H1 (cell line): ENCODE measurements at regions not wholly inside any gene's neighbourhood (a gene's known extent, or its start where the extent isn't known, plus 50 kb on each side); places are given as distances from the start of the nearest gene placed in this dataset.

Experiments used
- CTCF ChIA-PET: fragments of 300-600 bp; sonication (Branson Sonifier 250); formaldehyde crosslinking; loops from one replicate; lab custom pipeline; 2021; ENCODE audit not compliant: partially characterized antibody; lab: Charles Lee
- POLR2A ChIA-PET: fragments of 300-600 bp; sonication (Branson Sonifier 250); formaldehyde crosslinking; loops from one replicate; lab custom pipeline; 2021; ENCODE audit warnings: inconsistent platforms; ENCODE audit not compliant: partially characterized antibody; lab: Charles Lee
- DNase-seq, 2 experiments: peaks; one replicate each; pipeline versions ENCODE4 v3.0.0 to v3.0.0-alpha.2; 2010 to 2022; ENCODE audit warnings: low spot score in 2 of 2, low read depth in 1 of 2, mixed read lengths in 1 of 2
- FAIRE-seq: peaks from 2 replicates; lab custom pipeline; 2011; peaks lifted over from hg19 to GRCh38; lab: Jason Lieb, UNC
- H2AFZ ChIP-seq: 2 replicates; pipeline ENCODE4 v1.8.1; 2012; ENCODE audit warnings: low read length, inconsistent platforms
- H2AK5ac ChIP-seq: 2 replicates; pipeline ENCODE4 v1.6.1; 2013; ENCODE audit warnings: low read depth, low read length
- H2BK120ac ChIP-seq: replicated peaks from 2 replicates; pipeline ENCODE3; 2013; ENCODE audit warnings: low read depth, low read length, inconsistent platforms
- H2BK12ac ChIP-seq: 2 replicates; pipeline ENCODE4 v1.6.1; 2013; ENCODE audit warnings: low read depth, low read length
- H2BK15ac ChIP-seq: 2 replicates; pipeline ENCODE4 v1.6.1; 2013; ENCODE audit warnings: low read length
- H2BK20ac ChIP-seq: 2 replicates; pipeline ENCODE4 v1.6.1; 2013; ENCODE audit warnings: low read length
- H2BK5ac ChIP-seq: 2 replicates; pipeline ENCODE4 v1.6.1; 2013; ENCODE audit warnings: low read depth, low read length
- H3K14ac ChIP-seq: 2 replicates; pipeline ENCODE4 v1.6.1; 2013; ENCODE audit warnings: inconsistent platforms; ENCODE audit not compliant: insufficient read length
- H3K18ac ChIP-seq: 2 replicates; pipeline ENCODE4 v1.6.1; 2013; ENCODE audit warnings: low read length; ENCODE audit errors: extremely low read depth
- H3K23ac ChIP-seq: 2 replicates; pipeline ENCODE4 v1.6.1; 2013; ENCODE audit warnings: inconsistent platforms; ENCODE audit not compliant: insufficient read length
- H3K23me2 ChIP-seq: 2 replicates; pipeline ENCODE4 v1.6.1; 2013; ENCODE audit warnings: low read depth, low read length
- H3K27ac ChIP-seq: 2 replicates; pipeline ENCODE4 v1.6.1; 2011; ENCODE audit warnings: low read depth, low read length, inconsistent platforms
- H3K27me3 ChIP-seq, 4 experiments: replicated peaks in 1 of 4; 1 replicate in 1 of 4; 2 replicates in 3 of 4; pipeline versions ENCODE4 v1.6.1 to v1.8.1; 2011 to 2013; ENCODE audit warnings: low read length in 3 of 4, mild to moderate bottlenecking in 3 of 4, inconsistent platforms in 2 of 4, mixed read lengths in 2 of 4, moderate library complexity in 1 of 4; ENCODE audit not compliant: control insufficient read depth in 3 of 4, insufficient read depth in 3 of 4; ENCODE audit errors: extremely low read depth in 1 of 4
- H3K36me3 ChIP-seq, 4 experiments: 2 replicates each; pipeline versions ENCODE4 v1.6.1 to v1.8.1; 2011 to 2013; ENCODE audit warnings: mild to moderate bottlenecking in 4 of 4, low read length in 3 of 4, moderate library complexity in 2 of 4, control low read depth in 1 of 4, inconsistent platforms in 1 of 4; ENCODE audit not compliant: insufficient read depth in 4 of 4, control insufficient read depth in 2 of 4
- H3K4ac ChIP-seq: replicated peaks from 2 replicates; pipeline ENCODE3; 2013; ENCODE audit warnings: low read length, low read depth, mixed read lengths, inconsistent platforms; ENCODE audit not compliant: insufficient read length
- H3K4me1 ChIP-seq, 4 experiments: replicated peaks in 1 of 4; 1 replicate in 1 of 4; 2 replicates in 3 of 4; pipeline versions ENCODE4 v1.6.1 to v1.8.1; 2011 to 2013; ENCODE audit warnings: low read length in 3 of 4, inconsistent platforms in 2 of 4, mixed read lengths in 1 of 4; ENCODE audit not compliant: insufficient read depth in 4 of 4, control insufficient read depth in 3 of 4
- H3K4me2 ChIP-seq, 2 experiments: 2 replicates each; pipeline versions ENCODE4 v1.6.1 to v1.8.1; 2011 to 2013; ENCODE audit warnings: low read depth in 2 of 2, low read length in 2 of 2, control low read depth in 1 of 2, inconsistent platforms in 1 of 2, mild to moderate bottlenecking in 1 of 2; ENCODE audit not compliant: insufficient read depth in 1 of 2
- H3K4me3 ChIP-seq, 4 experiments: fragments of 200-600, 300-600 bp in 1 of 4; sonication (generic), shearing (Covaris generic), sonication (Bioruptor Twin) in 1 of 4; 2 replicates each; pipeline versions ENCODE4 v1.5.1 to v1.8.1; 2011 to 2016; ENCODE audit warnings: low read length in 4 of 4, low read depth in 3 of 4, control low read depth in 2 of 4, inconsistent platforms in 2 of 4, mild to moderate bottlenecking in 2 of 4, mixed read lengths in 1 of 4, moderate library complexity in 1 of 4; ENCODE audit not compliant: insufficient read depth in 2 of 4; ENCODE audit errors: extremely low read depth in 1 of 4
- H3K56ac ChIP-seq: replicated peaks from 2 replicates; pipeline ENCODE3; 2013; ENCODE audit warnings: low read depth, mild to moderate bottlenecking, mixed read lengths, low read length, inconsistent platforms; ENCODE audit not compliant: insufficient read length
- H3K79me1 ChIP-seq: 2 replicates; pipeline ENCODE4 v1.6.1; 2013; ENCODE audit warnings: low read depth, low read length, control low read depth
- H3K79me2 ChIP-seq, 2 experiments: 2 replicates each; pipeline versions ENCODE4 v1.6.1 to v1.8.1; 2012 to 2013; ENCODE audit warnings: low read length in 2 of 2, mild to moderate bottlenecking in 2 of 2, inconsistent platforms in 1 of 2; ENCODE audit not compliant: insufficient read depth in 2 of 2, control insufficient read depth in 1 of 2
- H3K9ac ChIP-seq, 4 experiments: replicated peaks in 1 of 4; 1 replicate in 1 of 4; 2 replicates in 3 of 4; pipeline versions ENCODE4 v1.6.1 to v1.8.1; 2011 to 2013; ENCODE audit warnings: low read depth in 3 of 4, low read length in 3 of 4, control low read depth in 2 of 4, mild to moderate bottlenecking in 2 of 4, moderate library complexity in 2 of 4, inconsistent platforms in 1 of 4; ENCODE audit errors: extremely low read depth in 1 of 4
- H3K9me3 ChIP-seq, 2 experiments: 2 replicates each; pipeline versions ENCODE4 v1.6.1 to v1.8.1; 2012 to 2013; ENCODE audit warnings: mild to moderate bottlenecking in 2 of 2, moderate library complexity in 2 of 2, control low read depth in 1 of 2, inconsistent platforms in 1 of 2, low read depth in 1 of 2, low read length in 1 of 2, mixed read lengths in 1 of 2; ENCODE audit not compliant: insufficient read depth in 2 of 2
- H4K20me1 ChIP-seq, 2 experiments: replicated peaks in 1 of 2; 2 replicates each; pipeline versions ENCODE3 to v1.8.1; 2011 to 2013; ENCODE audit warnings: inconsistent platforms in 2 of 2, low read length in 2 of 2, mild to moderate bottlenecking in 1 of 2; ENCODE audit not compliant: insufficient read depth in 2 of 2, control insufficient read depth in 1 of 2
- H4K5ac ChIP-seq: 2 replicates; pipeline ENCODE4 v1.6.1; 2013; ENCODE audit warnings: low read length, low read depth, mixed read lengths, inconsistent platforms; ENCODE audit not compliant: insufficient read length
- H4K8ac ChIP-seq: 2 replicates; pipeline ENCODE4 v1.8.0; 2013; ENCODE audit warnings: mild to moderate bottlenecking, moderate library complexity, low read length, inconsistent platforms; ENCODE audit not compliant: insufficient read depth; ENCODE audit errors: extremely low read depth
- H4K91ac ChIP-seq: replicated peaks from 2 replicates; pipeline ENCODE3; 2013; ENCODE audit warnings: low read length, mixed read lengths, inconsistent platforms; ENCODE audit not compliant: insufficient read length
- ATF3 ChIP-seq: IDR thresholded peaks from 2 replicates; pipeline ENCODE4 v1.6.1; 2011; ENCODE audit warnings: low read depth, mild to moderate bottlenecking, low read length; ENCODE audit not compliant: insufficient read depth
- EP300 ChIP-seq, 2 experiments: IDR thresholded peaks; 1 replicate in 1 of 2; 2 replicates in 1 of 2; pipeline ENCODE4 v1.6.1; 2011 to 2012; ENCODE audit warnings: low read depth in 2 of 2, low read length in 2 of 2, mild to moderate bottlenecking in 2 of 2, borderline replicate concordance in 1 of 2, inconsistent platforms in 1 of 2, moderate library complexity in 1 of 2
- JUN ChIP-seq: IDR thresholded peaks from 2 replicates; pipeline ENCODE4 v1.6.1; 2011; ENCODE audit warnings: low read depth, mild to moderate bottlenecking, improper control_type of control experiment, low read length
- TEAD4 ChIP-seq: IDR thresholded peaks from 2 replicates; pipeline ENCODE4 v1.6.1; 2012; ENCODE audit warnings: low read depth, low read length, inconsistent platforms, mixed read lengths
- WGBS, 2 experiments: shearing (Covaris generic) in 1 of 2; methylation state at CpG; one replicate each; pipeline versions ENCODE4 v1.1.6 to v1.1.7; 2013 to 2015; ENCODE audit warnings: low lambda C conversion rate in 2 of 2, mixed read lengths in 2 of 2, inconsistent platforms in 1 of 2, low coverage in 1 of 2, missing lambda C conversion rate in 1 of 2; ENCODE audit not compliant: insufficient replicate concordance in 2 of 2, insufficient coverage in 1 of 2, insufficient read length in 1 of 2; ENCODE audit errors: extremely low coverage in 1 of 2, missing lambda C conversion rate in 1 of 2; 5-methylcytosine and 5-hydroxymethylcytosine counted together

- Histone ChIP-seq H3K18ac (no peak overlapping the region), H3K9me3 (no peaks in the 10 kb centered on the region), H2BK12ac (no peak overlapping the region), H3K56ac (no peak overlapping the region), H3K4me3 (no peak overlapping the region), H3K4me2 (no peak overlapping the region; a peak in 1 of 4 replicates), H4K5ac (no peak overlapping the region), H3K4ac (no peak overlapping the region), H3K4me1 (peaks cover 0 to 3% (median 0%) of the 10 kb centered on the region in 4 experiments; a peak in 1 of 7 replicates), H2BK15ac (no peak overlapping the region), H4K91ac (no peak overlapping the region), H3K79me2 (no peaks in the 10 kb centered on the region), H3K9ac (no peak overlapping the region), H3K14ac (no peak overlapping the region), H3K36me3 (no peaks in the 10 kb centered on the region), H2BK5ac (no peak overlapping the region), H3K23me2 (no peaks in the 10 kb centered on the region), H2BK120ac (no peak overlapping the region), H3K79me1 (no peaks in the 10 kb centered on the region), H2BK20ac (no peak overlapping the region), H2AK5ac (no peak overlapping the region), H4K20me1 (no peaks in the 10 kb centered on the region), H3K23ac (no peak overlapping the region), H2AFZ (peak overlapping the region; percentile 26; the same call in 1 of the 2 replicates), H4K8ac (no peak overlapping the region), H3K27ac (no peak overlapping the region), H3K27me3 (no peaks in the 10 kb centered on the region)
- no peak for FAIRE-seq
- ChIA-PET CTCF (interaction anchor here (0.7 to 1.5 kb wide), 3 partner anchors 10 to 1415 kb away, joined by 3 to 4 read pairs (median 3); no protein-coding TSS in a partner anchor), POLR2A (no interaction called here)
- 80% methylated on average over 7 of the region's 7 CpGs; no CpG with 5 or more reads in 1 of the 2 experiments for WGBS, 2 experiments
- 0 out of 2 replicates have a peak, but pooled peaks have one; percentile 29 for TF ChIP-seq TEAD4
- no peak for TF ChIP-seq JUN
- no peak for TF ChIP-seq EP300 (IDR thresholded peaks at IDR 0.05; ENCODE audit: borderline replicate concordance in 1 of 2, low read depth in 2 of 2, low read length in 2 of 2)
- no peak for TF ChIP-seq ATF3
- no peak for DNase-seq
Observed at GRCh38 chr1:208324005-208324404, 79.8 kb upstream of the PLXNA2 start.
